Cardiac septum (tissue), 1 donor: ENCODE measurements at regions not wholly inside any gene's neighbourhood (a gene's known extent, or its start where the extent isn't known, plus 50 kb on each side); places are given as distances from the start of the nearest gene placed in this dataset.
"Not testable (repeated sequence)": the region's sequence is repeated elsewhere in the genome, so short reads cannot be mapped to it uniquely, and the experiment has no call there.

Experiments
- DNase-seq: peaks from one replicate; pipeline ENCODE4 v3.0.0-alpha.2; 2020; ENCODE audit warnings: low spot score
- intact Hi-C: fragments of 100-400 bp; cut with DNase I; formaldehyde crosslinking; loops from one replicate; pipeline ENCODE4 v1.14.0; 2022
- donor health status: DM: no; HTN: no; CAD: no.

GRCh38 chr7:28318101-28318762 lies 94.1 kb upstream of the CREB5 start:
- no peak for DNase-seq
- intact Hi-C loops: no loop called here

GRCh38 chr7:28323833-28324232 lies 88.5 kb upstream of the CREB5 start:
- no peak for DNase-seq
- intact Hi-C loops: no loop called here

- intact Hi-C loops: no loop called here
Observed at GRCh38 chr7:28328146-28328545, 84.2 kb upstream of the CREB5 start.

GRCh38 chr7:28328822-28329660 lies 83.3 kb upstream of the CREB5 start:
- intact Hi-C loops: no loop called here
- no peak for DNase-seq

More at GRCh38 chr7:28328146-28328545, 84.2 kb upstream of the CREB5 start:
- no peak for DNase-seq

- no peak for DNase-seq
- intact Hi-C loops: no loop called here
Observed at GRCh38 chr7:28329661-28330363, 82.5 kb upstream of the CREB5 start.

- intact Hi-C loops: no loop called here
- no peak for DNase-seq
Observed at GRCh38 chr7:28330384-28331070, 81.8 kb upstream of the CREB5 start.

GRCh38 chr7:28332046-28332445 lies 80.3 kb upstream of the CREB5 start:
- intact Hi-C loops: no loop called here

GRCh38 chr7:28333548-28333947 lies 78.8 kb upstream of the CREB5 start:
- intact Hi-C loops, DNase-seq: not testable (repeated sequence)

More at GRCh38 chr7:28332046-28332445, 80.3 kb upstream of the CREB5 start:
- DNase-seq: no peak

GRCh38 chr7:28336806-28337205 lies 75.5 kb upstream of the CREB5 start:
- intact Hi-C loops: no loop called here
- DNase-seq: no peak

GRCh38 chr7:28338041-28338440 lies 74.3 kb upstream of the CREB5 start:
- intact Hi-C loops: no loop called here
- DNase-seq: no peak

- DNase-seq: no peak
- intact Hi-C loops: no loop called here
Observed at GRCh38 chr7:28343462-28343861, 68.9 kb upstream of the CREB5 start.

- no peak for DNase-seq
- intact Hi-C loops: no loop called here
Observed at GRCh38 chr7:28346256-28346655, 66.1 kb upstream of the CREB5 start.

GRCh38 chr7:28346676-28347363 lies 65.5 kb upstream of the CREB5 start:
- no peak for DNase-seq
- intact Hi-C loops: no loop called here

GRCh38 chr7:28347475-28348318 lies 64.6 kb upstream of the CREB5 start:
- intact Hi-C loops: no loop called here
- DNase-seq: no peak

GRCh38 chr7:28348636-28349035 lies 63.7 kb upstream of the CREB5 start:
- no peak for DNase-seq
- intact Hi-C loops: no loop called here

- DNase-seq: no peak
- intact Hi-C loops: no loop called here
Observed at GRCh38 chr7:28349637-28350036, 62.7 kb upstream of the CREB5 start.

- no peak for DNase-seq
- intact Hi-C loops: no loop called here
Observed at GRCh38 chr7:28350662-28351061, 61.7 kb upstream of the CREB5 start.

- intact Hi-C loops: no loop called here
- DNase-seq: no peak
Observed at GRCh38 chr7:28351450-28351849, 60.9 kb upstream of the CREB5 start.
